CD8-positive, alpha-beta memory T cell (primary cell): ENCODE measurements at regions not wholly inside any gene's neighbourhood (a gene's known extent, or its start where the extent isn't known, plus 50 kb on each side); places are given as distances from the start of the nearest gene placed in this dataset.

ENCODE experiments used
- CTCF ChIA-PET: fragments of 350-600 bp; sonication (Branson Sonifier 250); formaldehyde crosslinking; loops from one replicate; lab custom pipeline; 2021; ENCODE audit warnings: antibody characterized with exemption; lab: Charles Lee
- POLR2A ChIA-PET: fragments of 350-600 bp; sonication (Branson Sonifier 250); formaldehyde crosslinking; loops from one replicate; lab custom pipeline; 2021; ENCODE audit warnings: antibody characterized with exemption; lab: Charles Lee
- DNase-seq, 5 donors: peaks; one replicate each; pipeline versions ENCODE4 v3.0.0 to v3.0.0-alpha.2; 2020 to 2022; ENCODE audit warnings: mixed read lengths in 1 of 5
- H3K27ac ChIP-seq: one replicate; pipeline ENCODE4 v1.7.0; 2013; ENCODE audit warnings: low read depth, mild to moderate bottlenecking, low read length, moderate library complexity
- H3K27me3 ChIP-seq: 2 replicates; pipeline ENCODE4 v1.7.0; 2013; ENCODE audit warnings: low read length, mild to moderate bottlenecking; ENCODE audit not compliant: insufficient read depth, poor library complexity, severe bottlenecking
- H3K36me3 ChIP-seq: 2 replicates; pipeline ENCODE4 v1.7.0; 2013; ENCODE audit warnings: mild to moderate bottlenecking, low read length, moderate library complexity; ENCODE audit not compliant: insufficient read depth
- H3K4me1 ChIP-seq: 2 replicates; pipeline ENCODE4 v1.7.0; 2013; ENCODE audit warnings: mild to moderate bottlenecking, low read length, moderate library complexity; ENCODE audit not compliant: insufficient read depth
- H3K4me3 ChIP-seq: 2 replicates; pipeline ENCODE4 v1.7.0; 2013; ENCODE audit warnings: mild to moderate bottlenecking, low read length
- H3K9me3 ChIP-seq: 2 replicates; pipeline ENCODE4 v1.7.0; 2013; ENCODE audit warnings: mild to moderate bottlenecking, low read length
- H3K27ac Mint-ChIP-seq, 8 donors: one replicate each; pipeline ENCODE4 v1.8.0; 2020 to 2021; ENCODE audit warnings: mixed read lengths in 8 of 8, mild to moderate bottlenecking in 6 of 8, inconsistent platforms in 3 of 8, moderate library complexity in 3 of 8
- H3K27me3 Mint-ChIP-seq, 2 donors: one replicate each; pipeline ENCODE4 v1.8.0; 2020 to 2021; ENCODE audit warnings: mixed read lengths in 2 of 2, mild to moderate bottlenecking in 1 of 2, moderate library complexity in 1 of 2
- H3K36me3 Mint-ChIP-seq, 3 donors: one replicate each; pipeline ENCODE4 v1.8.0; 2020 to 2021; ENCODE audit warnings: mixed read lengths in 3 of 3, inconsistent platforms in 1 of 3, mild to moderate bottlenecking in 1 of 3
- H3K4me1 Mint-ChIP-seq, 3 donors: one replicate each; pipeline ENCODE4 v1.8.0; 2020 to 2021; ENCODE audit warnings: mixed read lengths in 3 of 3, inconsistent platforms in 1 of 3, mild to moderate bottlenecking in 1 of 3
- H3K4me3 Mint-ChIP-seq, 7 donors: one replicate each; pipeline ENCODE4 v1.8.0; 2020 to 2021; ENCODE audit warnings: mixed read lengths in 7 of 7, mild to moderate bottlenecking in 6 of 7, moderate library complexity in 4 of 7, inconsistent platforms in 2 of 7
- H3K9me3 Mint-ChIP-seq, 5 donors: one replicate each; pipeline ENCODE4 v1.8.0; 2020 to 2022; ENCODE audit warnings: mixed read lengths in 5 of 5, mild to moderate bottlenecking in 3 of 5, moderate library complexity in 2 of 5, inconsistent platforms in 1 of 5

DNA sequence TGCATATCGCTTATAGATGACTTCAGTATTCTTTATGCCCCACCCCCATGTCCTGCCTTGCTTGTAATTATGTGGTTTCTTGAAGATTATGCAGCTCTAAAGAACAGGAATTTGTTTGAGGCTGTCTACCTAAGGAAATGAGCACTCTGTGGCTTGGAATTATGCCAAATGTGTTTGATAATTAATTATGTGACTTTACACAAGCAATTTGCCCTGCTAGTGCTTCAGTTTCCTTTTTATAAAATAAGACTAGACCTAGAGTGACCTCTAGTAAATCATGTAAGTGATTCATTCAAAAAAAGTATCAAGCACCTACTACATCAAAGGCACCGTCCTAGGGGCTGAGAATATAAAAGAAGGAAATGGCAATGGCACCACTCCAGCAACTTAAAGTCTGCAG, 491.5 kb upstream of the KIRREL3 start:
- Mint-ChIP-seq H3K9me3 (peaks cover 0 to 15% (median 10%) of the 10 kb centered on the region in 5 donors), H3K27me3 (no peaks in the 10 kb centered on the region), H3K27ac (no peak overlapping the region), H3K4me1 (peaks cover 0 to 4% (median 0%) of the 10 kb centered on the region in 3 donors), H3K36me3 (no peaks in the 10 kb centered on the region), H3K4me3 (no peak overlapping the region)
- Histone ChIP-seq H3K27me3 (no peaks in the 10 kb centered on the region), H3K36me3 (no peaks in the 10 kb centered on the region), H3K9me3 (no peaks in the 10 kb centered on the region), H3K4me1 (no peaks in the 10 kb centered on the region), H3K4me3 (no peak overlapping the region), H3K27ac (no peak overlapping the region)
- ChIA-PET CTCF (no interaction called here), POLR2A (no interaction called here)
- no peak for DNase-seq

DNA sequence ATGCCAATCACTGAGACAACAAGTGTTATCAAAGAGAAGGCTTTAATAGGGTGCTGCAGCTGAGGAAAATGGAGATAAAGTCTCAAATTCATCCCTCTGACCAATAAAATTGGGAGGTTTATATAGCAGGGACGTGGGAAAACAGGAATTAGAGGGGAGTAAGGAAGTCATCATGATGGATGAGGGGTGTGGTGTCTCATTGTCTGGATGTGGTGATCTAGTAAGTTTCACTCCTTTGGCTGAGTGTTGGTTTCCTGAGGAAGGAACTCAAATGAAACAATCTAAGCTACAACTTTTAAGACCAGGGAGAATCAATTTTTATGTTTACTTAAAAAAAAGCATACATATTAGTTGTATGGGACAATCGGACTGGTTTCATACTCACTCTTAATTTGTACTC, 491.0 kb upstream of the KIRREL3 start:
- H3K4me1 ChIP-seq = no peaks in the 10 kb centered on the region
- no peak overlapping the region for H3K4me3 ChIP-seq
- ChIA-PET POLR2A (no interaction called here), CTCF (no interaction called here)
- H3K27ac ChIP-seq = no peak overlapping the region
- no peaks in the 10 kb centered on the region for H3K27me3 ChIP-seq
- Mint-ChIP-seq H3K9me3 (peaks cover 0 to 15% (median 10%) of the 10 kb centered on the region in 5 donors), H3K4me1 (peaks cover 0 to 4% (median 0%) of the 10 kb centered on the region in 3 donors), H3K27ac (no peak overlapping the region), H3K4me3 (no peak overlapping the region), H3K36me3 (no peaks in the 10 kb centered on the region), H3K27me3 (no peaks in the 10 kb centered on the region)
- no peak for DNase-seq
- no peaks in the 10 kb centered on the region for H3K36me3 ChIP-seq
- H3K9me3 ChIP-seq = no peaks in the 10 kb centered on the region

DNA sequence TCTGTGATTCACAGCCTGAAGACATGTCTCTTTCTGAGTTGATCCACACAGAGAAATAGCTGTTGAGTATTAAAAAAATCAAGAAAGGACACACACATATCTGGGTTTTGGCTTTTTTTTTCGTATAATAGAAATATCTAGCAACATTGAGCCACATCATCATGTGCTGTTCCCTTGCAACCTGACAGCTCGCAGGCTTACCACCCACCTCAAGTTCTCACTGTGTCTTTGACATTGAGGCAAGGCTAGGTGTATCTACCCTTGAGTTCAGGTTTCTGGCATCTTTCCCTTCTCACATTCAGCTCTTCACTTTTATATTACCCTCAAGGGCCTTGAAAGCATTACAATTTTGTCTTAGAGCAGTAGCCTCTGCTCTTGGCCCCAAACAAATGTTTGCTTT, 490.3 kb upstream of the KIRREL3 start:
- Mint-ChIP-seq H3K27ac (no peak overlapping the region), H3K4me1 (peaks cover 0 to 4% (median 0%) of the 10 kb centered on the region in 3 donors), H3K36me3 (no peaks in the 10 kb centered on the region), H3K27me3 (no peaks in the 10 kb centered on the region), H3K9me3 (peaks cover 0 to 15% (median 13%) of the 10 kb centered on the region in 5 donors), H3K4me3 (no peak overlapping the region)
- no peaks in the 10 kb centered on the region for H3K9me3 ChIP-seq
- DNase-seq = no peak
- no peaks in the 10 kb centered on the region for H3K36me3 ChIP-seq
- POLR2A ChIA-PET = no interaction called here
- H3K27me3 ChIP-seq = no peaks in the 10 kb centered on the region
- no peak overlapping the region for H3K4me3 ChIP-seq
- H3K27ac ChIP-seq = no peak overlapping the region
- CTCF ChIA-PET = no interaction called here
- H3K4me1 ChIP-seq = no peaks in the 10 kb centered on the region

DNA sequence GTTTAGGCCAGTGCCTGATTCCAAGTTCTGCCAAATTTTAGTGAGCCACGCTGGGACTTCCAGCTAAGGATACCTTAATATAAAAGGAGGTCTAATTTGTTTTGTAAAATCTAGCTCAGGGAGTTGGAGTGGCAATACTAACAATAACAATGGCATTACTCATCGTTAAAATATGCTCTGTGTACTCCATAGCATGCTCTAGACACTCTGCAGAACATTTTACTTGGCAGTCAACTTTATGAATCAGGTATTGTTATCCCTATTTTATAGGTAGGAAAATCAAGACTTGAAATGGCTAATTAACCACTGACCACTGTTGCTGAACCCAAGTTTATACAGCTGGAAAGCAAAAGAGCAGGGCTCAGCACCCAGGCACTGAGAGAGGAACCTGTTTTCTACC, 485.0 kb upstream of the KIRREL3 start:
- Histone ChIP-seq H3K27me3 (no peaks in the 10 kb centered on the region), H3K36me3 (no peaks in the 10 kb centered on the region), H3K4me1 (no peaks in the 10 kb centered on the region), H3K9me3 (no peaks in the 10 kb centered on the region), H3K4me3 (no peak overlapping the region), H3K27ac (no peak overlapping the region)
- H3K27ac Mint-ChIP-seq = no peak overlapping the region
- no peak for DNase-seq
- no peaks in the 10 kb centered on the region for H3K4me1 Mint-ChIP-seq
- ChIA-PET POLR2A (no interaction called here), CTCF (no interaction called here)
- peaks cover 0 to 15% (median 3%) of the 10 kb centered on the region in 5 donors for H3K9me3 Mint-ChIP-seq
- no peaks in the 10 kb centered on the region for H3K27me3 Mint-ChIP-seq
- H3K36me3 Mint-ChIP-seq = no peaks in the 10 kb centered on the region
- H3K4me3 Mint-ChIP-seq = no peak overlapping the region

DNA sequence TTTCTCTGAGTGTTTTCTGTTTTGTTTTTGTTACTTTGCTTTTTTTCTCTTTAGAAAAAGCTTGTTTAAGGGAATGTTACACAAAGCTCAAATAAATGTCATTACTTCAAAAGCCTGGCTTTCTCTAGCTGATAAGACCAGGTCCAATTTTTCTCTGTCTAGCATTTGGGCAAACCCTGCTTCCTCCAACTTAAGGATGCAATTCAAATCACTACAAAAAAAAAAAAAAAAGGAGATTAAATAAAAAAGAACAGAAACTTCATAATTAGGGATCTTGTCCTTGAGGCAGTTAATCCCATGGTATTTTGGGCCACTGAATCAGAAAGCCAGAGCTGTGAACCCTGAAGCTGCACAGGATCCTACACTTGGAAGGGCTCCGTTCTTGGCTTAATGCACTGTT, 480.8 kb upstream of the KIRREL3 start:
- POLR2A ChIA-PET = no interaction called here
- H3K4me3 Mint-ChIP-seq = no peak overlapping the region
- no peak overlapping the region for H3K4me3 ChIP-seq
- H3K4me1 ChIP-seq = no peaks in the 10 kb centered on the region
- CTCF ChIA-PET = no interaction called here
- no peaks in the 10 kb centered on the region for H3K36me3 Mint-ChIP-seq
- no peaks in the 10 kb centered on the region for H3K27me3 ChIP-seq
- H3K27me3 Mint-ChIP-seq = no peaks in the 10 kb centered on the region
- no peak overlapping the region for H3K27ac Mint-ChIP-seq
- no peaks in the 10 kb centered on the region for H3K9me3 ChIP-seq
- no peaks in the 10 kb centered on the region for H3K36me3 ChIP-seq
- peaks cover 0 to 7% (median 4%) of the 10 kb centered on the region in 5 donors for H3K9me3 Mint-ChIP-seq
- H3K4me1 Mint-ChIP-seq = no peaks in the 10 kb centered on the region
- H3K27ac ChIP-seq = no peak overlapping the region
- no peak for DNase-seq

DNA sequence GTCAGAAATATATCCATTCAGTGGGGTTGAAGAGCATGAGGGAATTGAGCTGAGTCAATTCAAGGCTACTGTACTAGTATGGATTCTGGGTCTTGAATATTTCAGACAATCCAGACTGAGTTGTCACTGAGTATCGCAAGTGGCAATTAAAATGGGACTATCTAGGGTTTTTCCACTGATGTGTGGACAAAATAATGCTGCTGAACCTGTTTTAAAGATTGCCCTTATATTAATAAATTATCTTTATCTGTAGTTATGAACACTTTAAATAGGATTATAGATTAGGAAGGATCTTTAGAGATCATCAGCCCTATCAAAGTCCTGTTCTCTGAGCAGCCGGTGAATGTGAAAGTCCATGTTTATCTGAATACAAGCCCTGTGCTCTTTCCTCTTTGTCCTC, 478.3 kb upstream of the KIRREL3 start:
- ChIA-PET CTCF (no interaction called here), POLR2A (no interaction called here)
- Mint-ChIP-seq H3K9me3 (peaks cover 0 to 4% (median 0%) of the 10 kb centered on the region in 5 donors), H3K4me1 (no peaks in the 10 kb centered on the region), H3K27me3 (no peaks in the 10 kb centered on the region), H3K27ac (no peak overlapping the region), H3K36me3 (no peaks in the 10 kb centered on the region), H3K4me3 (no peak overlapping the region)
- Histone ChIP-seq H3K36me3 (no peaks in the 10 kb centered on the region), H3K9me3 (no peaks in the 10 kb centered on the region), H3K4me1 (no peaks in the 10 kb centered on the region), H3K27me3 (no peaks in the 10 kb centered on the region), H3K27ac (no peak overlapping the region), H3K4me3 (no peak overlapping the region)
- no peak for DNase-seq

DNA sequence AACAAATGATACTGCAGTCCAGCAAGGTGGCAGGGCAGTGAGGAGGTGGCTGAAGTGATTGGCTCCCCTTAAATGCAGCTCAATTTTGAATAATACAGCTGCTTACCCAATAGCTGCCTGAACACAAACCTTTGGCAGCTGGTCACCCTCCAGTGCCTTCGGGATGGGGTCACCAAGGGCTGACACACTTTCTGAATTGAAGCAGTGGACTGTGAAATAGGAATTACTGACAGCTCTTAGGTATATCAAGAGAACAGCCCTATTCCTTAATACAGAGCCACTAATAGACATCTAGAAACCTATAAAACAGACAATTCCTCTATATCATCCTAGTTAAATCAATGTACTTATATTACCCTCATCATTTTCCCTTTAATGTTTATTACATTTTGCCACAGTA, 474.2 kb upstream of the KIRREL3 start:
- Histone ChIP-seq H3K36me3 (no peaks in the 10 kb centered on the region), H3K27ac (no peak overlapping the region), H3K9me3 (no peaks in the 10 kb centered on the region), H3K4me3 (no peak overlapping the region), H3K4me1 (no peaks in the 10 kb centered on the region), H3K27me3 (no peaks in the 10 kb centered on the region)
- no peaks in the 10 kb centered on the region for H3K36me3 Mint-ChIP-seq
- H3K27me3 Mint-ChIP-seq = no peaks in the 10 kb centered on the region
- H3K9me3 Mint-ChIP-seq = peaks cover 0 to 4% (median 0%) of the 10 kb centered on the region in 5 donors
- H3K4me1 Mint-ChIP-seq = no peaks in the 10 kb centered on the region
- ChIA-PET CTCF (no interaction called here), POLR2A (no interaction called here)
- H3K27ac Mint-ChIP-seq = no peak overlapping the region
- no peak for DNase-seq
- H3K4me3 Mint-ChIP-seq = no peak overlapping the region

DNA sequence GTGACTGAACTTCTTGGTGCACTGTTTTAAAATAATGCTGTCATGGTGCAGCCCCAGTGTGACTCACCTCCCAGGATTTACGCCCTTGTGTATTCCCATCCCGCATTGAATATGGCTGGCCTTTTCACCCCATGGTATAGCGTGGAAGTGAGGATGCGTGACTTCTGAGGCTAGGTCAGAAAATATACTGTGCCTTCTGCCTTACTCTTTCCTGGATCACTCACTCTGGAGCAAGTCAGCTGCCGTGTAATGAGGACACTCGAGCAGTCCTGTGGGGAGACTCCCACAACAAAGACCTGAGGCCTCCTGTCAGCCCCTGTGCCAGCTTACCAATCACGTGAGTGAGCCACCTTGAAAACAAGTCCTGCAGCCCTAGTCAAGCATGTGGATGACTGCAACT, 471.9 kb upstream of the KIRREL3 start:
- no peak overlapping the region for H3K4me3 Mint-ChIP-seq
- ChIA-PET CTCF (no interaction called here), POLR2A (no interaction called here)
- H3K27me3 ChIP-seq = no peaks in the 10 kb centered on the region
- H3K36me3 ChIP-seq = no peaks in the 10 kb centered on the region
- no peak overlapping the region for H3K27ac ChIP-seq
- no peak overlapping the region for H3K27ac Mint-ChIP-seq
- no peaks in the 10 kb centered on the region for H3K36me3 Mint-ChIP-seq
- H3K4me3 ChIP-seq = no peak overlapping the region
- DNase-seq = no peak
- H3K4me1 Mint-ChIP-seq = no peaks in the 10 kb centered on the region
- no peaks in the 10 kb centered on the region for H3K4me1 ChIP-seq
- H3K9me3 Mint-ChIP-seq = peaks cover 0 to 10% (median 0%) of the 10 kb centered on the region in 5 donors
- H3K9me3 ChIP-seq = no peaks in the 10 kb centered on the region
- H3K27me3 Mint-ChIP-seq = no peaks in the 10 kb centered on the region

DNA sequence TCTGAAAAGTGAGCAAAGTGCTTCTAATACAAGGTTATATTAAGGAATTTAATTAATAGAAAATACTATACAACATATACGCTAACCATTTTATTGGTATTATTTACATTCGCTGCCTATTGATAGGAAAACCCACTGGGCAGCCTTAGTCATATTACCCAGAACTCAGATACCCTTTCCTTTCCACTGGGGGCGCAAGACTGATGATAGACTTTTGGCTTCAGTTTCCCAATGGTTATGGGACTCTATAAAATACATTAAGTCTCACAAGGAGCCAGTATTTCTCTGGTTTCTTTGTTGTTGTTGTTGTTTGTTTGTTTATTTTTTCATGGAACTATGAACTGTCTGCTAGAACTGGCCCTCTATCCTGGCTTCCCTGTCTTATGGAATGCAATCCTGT, 471.1 kb upstream of the KIRREL3 start:
- H3K36me3 Mint-ChIP-seq = no peaks in the 10 kb centered on the region
- no peaks in the 10 kb centered on the region for H3K4me1 Mint-ChIP-seq
- H3K9me3 Mint-ChIP-seq = peaks cover 0 to 9% (median 0%) of the 10 kb centered on the region in 5 donors
- no peak overlapping the region for H3K27ac Mint-ChIP-seq
- no peak overlapping the region for H3K4me3 Mint-ChIP-seq
- Histone ChIP-seq H3K9me3 (no peaks in the 10 kb centered on the region), H3K4me1 (no peaks in the 10 kb centered on the region), H3K27me3 (no peaks in the 10 kb centered on the region), H3K4me3 (no peak overlapping the region), H3K36me3 (no peaks in the 10 kb centered on the region), H3K27ac (no peak overlapping the region)
- ChIA-PET POLR2A (no interaction called here), CTCF (no interaction called here)
- no peaks in the 10 kb centered on the region for H3K27me3 Mint-ChIP-seq
- no peak for DNase-seq
